Frontal cortex (tissue), 3 donors: ENCODE measurements at regions not wholly inside any gene's neighbourhood (a gene's known extent, or its start where the extent isn't known, plus 50 kb on each side); places are given as distances from the start of the nearest gene placed in this dataset.
"Not testable (repeated sequence)": the region's sequence is repeated elsewhere in the genome, so short reads cannot be mapped to it uniquely, and the experiment has no call there.

ENCODE experiments used
- DNase-seq, 2 donors: peaks; one replicate each; pipeline ENCODE4 v3.0.0; 2012; ENCODE audit warnings: low spot score in 2 of 2
- FAIRE-seq: peaks from 2 replicates; lab custom pipeline; 2012; peaks lifted over from hg19 to GRCh38; lab: Jason Lieb, UNC
- donor health status: control.
- donor health status: control.
- donor health status: control.

DNA sequence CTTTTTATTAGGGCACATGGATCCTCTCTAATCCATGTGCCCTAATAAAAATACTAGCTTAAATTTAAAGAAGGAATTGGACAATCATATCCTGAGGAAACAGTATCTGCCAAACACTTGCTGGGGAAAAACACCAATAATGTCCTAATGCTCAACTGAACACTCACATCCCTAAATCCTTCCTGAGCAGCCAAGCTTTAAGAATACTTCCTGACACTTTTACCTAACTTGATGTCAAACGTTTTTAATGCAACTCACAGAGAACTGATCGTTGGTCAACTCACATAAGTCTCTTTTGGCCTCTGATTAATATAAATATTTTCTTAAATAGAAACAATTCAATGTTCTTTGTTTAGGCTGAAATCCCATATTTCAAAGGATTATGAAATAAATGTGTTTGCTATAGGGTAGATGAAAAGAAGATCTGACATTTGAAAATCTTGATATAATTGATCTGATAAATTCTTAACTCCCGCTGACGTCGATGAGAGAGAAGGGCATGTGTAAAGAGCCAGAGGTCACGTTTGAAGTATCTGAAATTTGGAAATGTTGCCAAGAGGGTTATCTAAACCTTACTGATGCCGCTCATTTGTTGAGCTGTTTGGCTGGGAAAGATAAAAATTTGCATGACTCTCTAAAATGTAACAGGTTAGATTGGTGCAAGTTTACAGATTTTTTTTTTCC lies 122.8 kb upstream of the RHOBTB1 start:
- no peak for FAIRE-seq
- no peak for DNase-seq

DNA sequence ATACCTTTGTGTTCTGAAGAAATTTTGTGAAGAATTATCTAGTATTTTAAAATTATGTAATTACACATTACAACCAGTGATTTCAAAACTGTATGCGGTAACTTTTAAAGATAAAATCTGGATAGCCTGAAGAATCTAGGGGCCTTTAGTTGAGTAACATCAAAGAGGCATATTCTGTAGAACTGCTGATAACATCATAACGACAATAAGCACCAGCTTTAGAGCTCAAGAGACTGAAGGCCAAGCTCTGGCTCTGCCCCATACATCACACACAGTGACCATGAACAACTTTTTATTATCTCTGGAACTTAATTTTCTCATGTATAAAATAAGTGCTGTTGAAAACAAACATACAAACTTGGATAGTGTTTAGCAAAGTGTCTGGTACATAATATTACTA lies 121.1 kb upstream of the RHOBTB1 start:
- no peak for FAIRE-seq
- no peak for DNase-seq

- no peak for FAIRE-seq
- DNase-seq: no peak
Observed at GRCh38 chr10:61064356-61064755, 120.4 kb upstream of the RHOBTB1 start.

GRCh38 chr10:61063901-61064300 lies 119.9 kb upstream of the RHOBTB1 start:
- DNase-seq (no peak), FAIRE-seq (no peak)

- no peak for DNase-seq
- no peak for FAIRE-seq
Observed at GRCh38 chr10:61063034-61063433, 119.0 kb upstream of the RHOBTB1 start.

GRCh38 chr10:61061923-61062504 lies 118.0 kb upstream of the RHOBTB1 start:
- DNase-seq: no peak
- no peak for FAIRE-seq

- DNase-seq: no peak
- no peak for FAIRE-seq
Observed at GRCh38 chr10:61059636-61060035, 115.7 kb upstream of the RHOBTB1 start.

GRCh38 chr10:61052469-61053205 lies 108.7 kb upstream of the RHOBTB1 start:
- DNase-seq (no peak), FAIRE-seq (no peak)

DNA sequence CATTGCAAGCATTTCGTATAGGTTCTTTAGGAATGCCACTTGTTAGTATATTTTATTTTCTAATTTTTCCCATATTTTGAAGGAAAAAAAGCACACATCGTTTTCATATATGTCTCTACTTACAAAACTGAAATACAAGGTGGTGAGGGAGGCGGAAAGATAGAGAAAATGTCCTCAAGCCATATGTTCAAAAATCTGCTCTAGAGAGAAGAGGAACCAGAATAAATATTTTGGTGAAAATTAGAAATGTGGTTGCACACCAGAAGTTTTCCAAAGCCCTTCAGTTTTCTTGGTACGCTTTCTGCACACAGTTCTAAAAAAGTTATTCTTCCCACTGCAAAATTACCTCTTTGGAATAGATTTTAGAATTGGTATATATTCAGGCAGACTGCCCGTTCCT lies 107.4 kb upstream of the RHOBTB1 start:
- no peak for FAIRE-seq

DNA sequence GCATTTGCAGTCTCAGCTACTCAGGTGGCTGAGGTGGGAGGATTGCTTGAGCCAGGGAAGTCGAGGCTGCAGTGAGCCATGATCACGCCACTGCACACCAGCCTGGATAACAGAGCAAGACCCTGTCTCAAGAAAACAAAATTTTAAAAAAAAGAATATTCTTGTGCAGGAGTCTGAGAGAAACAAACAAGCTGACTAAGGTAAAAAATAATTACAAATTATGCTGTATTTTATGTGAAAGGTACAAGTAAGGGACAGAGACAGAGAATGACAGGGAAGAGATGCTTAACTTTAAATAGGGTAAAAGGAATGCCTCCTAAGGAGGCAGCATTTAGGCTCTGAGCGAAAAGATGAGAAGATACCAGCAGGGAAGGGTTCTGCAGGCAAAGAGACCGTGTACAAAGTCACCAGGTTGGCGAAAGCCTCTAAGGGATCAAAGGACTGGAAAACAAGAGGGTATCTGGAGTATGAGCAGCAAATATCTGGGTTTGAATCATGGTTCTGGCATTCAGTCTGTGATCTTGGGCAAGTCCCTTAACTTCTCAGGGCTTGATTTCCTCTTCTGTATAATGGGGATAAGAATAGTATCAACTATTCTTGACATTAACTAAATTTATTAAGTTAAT lies 106.2 kb upstream of the RHOBTB1 start:
- no peak for FAIRE-seq
- DNase-seq: no peak

More for the DNA sequence above, 107.4 kb upstream of the RHOBTB1 start:
- DNase-seq: no peak

DNA sequence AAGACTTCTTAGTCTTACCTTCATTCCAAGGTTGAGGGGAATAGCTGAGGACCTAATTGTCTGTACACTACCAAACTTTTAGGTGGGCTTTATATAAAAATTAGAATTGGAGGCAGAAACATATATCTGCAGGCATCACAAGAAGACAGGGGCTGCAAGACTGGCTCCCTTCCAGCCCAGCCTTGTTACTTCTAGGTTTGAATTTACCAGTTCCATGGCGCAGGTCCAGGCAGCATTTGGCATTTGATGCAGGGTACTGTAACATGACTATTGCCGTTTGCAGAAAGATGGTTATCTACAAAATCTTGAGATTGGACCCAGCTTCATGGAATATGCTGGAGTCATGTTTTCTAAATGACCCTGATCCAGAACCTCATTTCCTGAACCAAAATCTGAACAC lies 105.4 kb upstream of the RHOBTB1 start:
- FAIRE-seq: no peak
- DNase-seq: no peak

- FAIRE-seq (no peak), DNase-seq (no peak)
Observed at GRCh38 chr10:61047788-61048560, 104.0 kb upstream of the RHOBTB1 start.

DNA sequence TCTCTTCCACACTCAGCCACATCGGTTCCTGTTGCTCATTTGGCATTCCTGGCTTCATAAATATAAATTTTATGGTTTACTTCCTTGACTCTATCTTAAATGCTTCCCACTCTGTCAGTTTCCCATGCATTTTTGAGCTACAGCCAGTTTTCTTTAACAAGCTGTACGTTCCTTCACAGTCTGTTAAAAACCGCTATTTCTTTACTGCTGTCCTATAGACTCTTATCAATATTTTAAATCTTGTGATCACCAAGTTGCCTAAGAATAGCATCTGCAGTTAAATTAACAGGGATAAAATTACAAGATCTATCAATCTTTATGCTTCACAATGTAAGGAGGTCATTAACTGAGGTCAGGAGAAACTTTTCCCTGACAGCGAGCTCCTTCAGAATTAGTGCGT lies 103.1 kb upstream of the RHOBTB1 start:
- DNase-seq: no peak
- FAIRE-seq: no peak

GRCh38 chr10:61045480-61045879 lies 101.5 kb upstream of the RHOBTB1 start:
- not testable (repeated sequence) for DNase-seq, FAIRE-seq

DNA sequence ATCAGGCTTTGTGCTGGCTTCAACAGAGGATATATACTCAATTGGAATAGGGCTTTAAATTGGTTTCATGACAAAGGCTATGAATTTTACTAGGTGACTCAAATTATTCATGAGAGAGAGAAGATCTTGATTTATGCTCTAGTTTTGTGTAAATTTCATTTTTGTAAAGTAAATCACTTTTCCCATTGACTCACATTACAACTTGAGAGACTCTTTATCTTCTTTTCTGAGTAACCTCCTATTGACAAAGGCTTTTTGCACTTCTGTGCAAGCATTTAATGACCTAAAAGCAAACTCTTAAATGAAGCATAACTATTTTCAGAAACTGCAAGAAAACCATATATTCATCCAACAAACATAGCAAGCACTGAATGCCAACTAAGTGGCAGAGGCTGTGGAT lies 98.5 kb upstream of the RHOBTB1 start:
- FAIRE-seq (no peak), DNase-seq (no peak)

GRCh38 chr10:61040399-61041016 lies 96.5 kb upstream of the RHOBTB1 start:
- FAIRE-seq: no peak
- DNase-seq: no peak

DNA sequence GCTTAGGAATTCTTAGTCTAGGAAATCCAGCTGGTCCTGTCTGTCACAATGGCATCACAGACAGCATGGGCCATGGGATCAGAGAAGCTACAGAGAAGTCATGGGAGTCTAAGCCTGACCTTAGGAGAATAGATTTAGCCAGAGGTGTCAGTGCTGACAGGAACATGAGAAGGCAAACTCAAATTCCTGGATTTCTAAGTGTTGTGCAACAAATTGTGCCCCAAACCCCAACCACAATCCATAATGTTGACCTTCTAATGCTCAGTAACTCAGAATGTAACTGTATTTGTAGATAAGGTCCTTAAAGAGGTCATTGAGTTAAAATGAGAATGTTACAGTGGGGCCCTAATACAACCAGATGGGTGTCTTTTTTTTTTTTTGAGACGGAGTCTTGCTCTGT lies 95.9 kb upstream of the RHOBTB1 start:
- no peak for DNase-seq
- no peak for FAIRE-seq

DNA sequence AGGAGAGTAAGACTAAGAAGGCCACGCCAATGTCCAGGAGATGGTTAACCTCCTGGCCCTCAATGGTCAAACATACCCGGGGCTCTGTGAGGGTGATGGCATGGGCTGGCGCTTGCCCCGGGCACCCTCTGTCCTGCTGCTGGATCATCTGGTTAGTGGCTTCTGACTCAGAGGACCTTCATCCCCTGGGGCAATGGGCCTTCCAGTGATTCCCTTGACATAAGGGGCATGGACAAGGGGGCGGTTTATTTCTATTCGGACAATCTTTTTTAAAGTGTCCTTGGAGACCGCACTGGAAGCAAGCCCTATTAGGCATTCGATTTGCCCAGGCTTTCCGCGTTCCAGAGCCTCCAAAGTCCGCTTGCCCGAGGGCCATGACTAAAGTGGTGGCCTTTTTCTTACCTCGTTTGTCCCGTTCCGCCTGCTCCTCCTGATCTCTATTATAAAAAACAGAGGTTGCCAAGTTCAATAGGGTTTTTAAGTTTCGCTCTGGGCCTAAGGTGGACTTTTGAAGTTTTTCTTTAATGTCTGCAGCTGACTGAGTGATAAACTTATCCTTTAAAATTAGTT lies 93.4 kb upstream of the RHOBTB1 start:
- not testable (repeated sequence) for FAIRE-seq, DNase-seq

GRCh38 chr10:61036148-61036547 lies 92.2 kb upstream of the RHOBTB1 start:
- FAIRE-seq: not testable (repeated sequence)

More at GRCh38 chr10:61036148-61036547, 92.2 kb upstream of the RHOBTB1 start:
- DNase-seq: not testable (repeated sequence)
